H1 (cell line): ENCODE measurements at regions not wholly inside any gene's neighbourhood (a gene's known extent, or its start where the extent isn't known, plus 50 kb on each side); places are given as distances from the start of the nearest gene placed in this dataset.

Experiments
- CTCF ChIA-PET: fragments of 300-600 bp; sonication (Branson Sonifier 250); formaldehyde crosslinking; loops from one replicate; lab custom pipeline; 2021; ENCODE audit not compliant: partially characterized antibody; lab: Charles Lee
- POLR2A ChIA-PET: fragments of 300-600 bp; sonication (Branson Sonifier 250); formaldehyde crosslinking; loops from one replicate; lab custom pipeline; 2021; ENCODE audit warnings: inconsistent platforms; ENCODE audit not compliant: partially characterized antibody; lab: Charles Lee
- DNase-seq, 2 experiments: peaks; one replicate each; pipeline versions ENCODE4 v3.0.0 to v3.0.0-alpha.2; 2010 to 2022; ENCODE audit warnings: low spot score in 2 of 2, low read depth in 1 of 2, mixed read lengths in 1 of 2
- FAIRE-seq: peaks from 2 replicates; lab custom pipeline; 2011; peaks lifted over from hg19 to GRCh38; lab: Jason Lieb, UNC
- H2AFZ ChIP-seq: 2 replicates; pipeline ENCODE4 v1.8.1; 2012; ENCODE audit warnings: low read length, inconsistent platforms
- H2AK5ac ChIP-seq: 2 replicates; pipeline ENCODE4 v1.6.1; 2013; ENCODE audit warnings: low read depth, low read length
- H2BK120ac ChIP-seq: replicated peaks from 2 replicates; pipeline ENCODE3; 2013; ENCODE audit warnings: low read depth, low read length, inconsistent platforms
- H2BK12ac ChIP-seq: 2 replicates; pipeline ENCODE4 v1.6.1; 2013; ENCODE audit warnings: low read depth, low read length
- H2BK15ac ChIP-seq: 2 replicates; pipeline ENCODE4 v1.6.1; 2013; ENCODE audit warnings: low read length
- H2BK20ac ChIP-seq: 2 replicates; pipeline ENCODE4 v1.6.1; 2013; ENCODE audit warnings: low read length
- H2BK5ac ChIP-seq: 2 replicates; pipeline ENCODE4 v1.6.1; 2013; ENCODE audit warnings: low read depth, low read length
- H3K14ac ChIP-seq: 2 replicates; pipeline ENCODE4 v1.6.1; 2013; ENCODE audit warnings: inconsistent platforms; ENCODE audit not compliant: insufficient read length
- H3K18ac ChIP-seq: 2 replicates; pipeline ENCODE4 v1.6.1; 2013; ENCODE audit warnings: low read length; ENCODE audit errors: extremely low read depth
- H3K23ac ChIP-seq: 2 replicates; pipeline ENCODE4 v1.6.1; 2013; ENCODE audit warnings: inconsistent platforms; ENCODE audit not compliant: insufficient read length
- H3K23me2 ChIP-seq: 2 replicates; pipeline ENCODE4 v1.6.1; 2013; ENCODE audit warnings: low read depth, low read length
- H3K27ac ChIP-seq: 2 replicates; pipeline ENCODE4 v1.6.1; 2011; ENCODE audit warnings: low read depth, low read length, inconsistent platforms
- H3K27me3 ChIP-seq, 4 experiments: replicated peaks in 1 of 4; 1 replicate in 1 of 4; 2 replicates in 3 of 4; pipeline versions ENCODE4 v1.6.1 to v1.8.1; 2011 to 2013; ENCODE audit warnings: low read length in 3 of 4, mild to moderate bottlenecking in 3 of 4, inconsistent platforms in 2 of 4, mixed read lengths in 2 of 4, moderate library complexity in 1 of 4; ENCODE audit not compliant: control insufficient read depth in 3 of 4, insufficient read depth in 3 of 4; ENCODE audit errors: extremely low read depth in 1 of 4
- H3K36me3 ChIP-seq, 4 experiments: 2 replicates each; pipeline versions ENCODE4 v1.6.1 to v1.8.1; 2011 to 2013; ENCODE audit warnings: mild to moderate bottlenecking in 4 of 4, low read length in 3 of 4, moderate library complexity in 2 of 4, control low read depth in 1 of 4, inconsistent platforms in 1 of 4; ENCODE audit not compliant: insufficient read depth in 4 of 4, control insufficient read depth in 2 of 4
- H3K4ac ChIP-seq: replicated peaks from 2 replicates; pipeline ENCODE3; 2013; ENCODE audit warnings: low read length, low read depth, mixed read lengths, inconsistent platforms; ENCODE audit not compliant: insufficient read length
- H3K4me1 ChIP-seq, 4 experiments: replicated peaks in 1 of 4; 1 replicate in 1 of 4; 2 replicates in 3 of 4; pipeline versions ENCODE4 v1.6.1 to v1.8.1; 2011 to 2013; ENCODE audit warnings: low read length in 3 of 4, inconsistent platforms in 2 of 4, mixed read lengths in 1 of 4; ENCODE audit not compliant: insufficient read depth in 4 of 4, control insufficient read depth in 3 of 4
- H3K4me2 ChIP-seq, 2 experiments: 2 replicates each; pipeline versions ENCODE4 v1.6.1 to v1.8.1; 2011 to 2013; ENCODE audit warnings: low read depth in 2 of 2, low read length in 2 of 2, control low read depth in 1 of 2, inconsistent platforms in 1 of 2, mild to moderate bottlenecking in 1 of 2; ENCODE audit not compliant: insufficient read depth in 1 of 2
- H3K4me3 ChIP-seq, 4 experiments: fragments of 200-600, 300-600 bp in 1 of 4; sonication (generic), shearing (Covaris generic), sonication (Bioruptor Twin) in 1 of 4; 2 replicates each; pipeline versions ENCODE4 v1.5.1 to v1.8.1; 2011 to 2016; ENCODE audit warnings: low read length in 4 of 4, low read depth in 3 of 4, control low read depth in 2 of 4, inconsistent platforms in 2 of 4, mild to moderate bottlenecking in 2 of 4, mixed read lengths in 1 of 4, moderate library complexity in 1 of 4; ENCODE audit not compliant: insufficient read depth in 2 of 4; ENCODE audit errors: extremely low read depth in 1 of 4
- H3K56ac ChIP-seq: replicated peaks from 2 replicates; pipeline ENCODE3; 2013; ENCODE audit warnings: low read depth, mild to moderate bottlenecking, mixed read lengths, low read length, inconsistent platforms; ENCODE audit not compliant: insufficient read length
- H3K79me1 ChIP-seq: 2 replicates; pipeline ENCODE4 v1.6.1; 2013; ENCODE audit warnings: low read depth, low read length, control low read depth
- H3K79me2 ChIP-seq, 2 experiments: 2 replicates each; pipeline versions ENCODE4 v1.6.1 to v1.8.1; 2012 to 2013; ENCODE audit warnings: low read length in 2 of 2, mild to moderate bottlenecking in 2 of 2, inconsistent platforms in 1 of 2; ENCODE audit not compliant: insufficient read depth in 2 of 2, control insufficient read depth in 1 of 2
- H3K9ac ChIP-seq, 4 experiments: replicated peaks in 1 of 4; 1 replicate in 1 of 4; 2 replicates in 3 of 4; pipeline versions ENCODE4 v1.6.1 to v1.8.1; 2011 to 2013; ENCODE audit warnings: low read depth in 3 of 4, low read length in 3 of 4, control low read depth in 2 of 4, mild to moderate bottlenecking in 2 of 4, moderate library complexity in 2 of 4, inconsistent platforms in 1 of 4; ENCODE audit errors: extremely low read depth in 1 of 4
- H3K9me3 ChIP-seq, 2 experiments: 2 replicates each; pipeline versions ENCODE4 v1.6.1 to v1.8.1; 2012 to 2013; ENCODE audit warnings: mild to moderate bottlenecking in 2 of 2, moderate library complexity in 2 of 2, control low read depth in 1 of 2, inconsistent platforms in 1 of 2, low read depth in 1 of 2, low read length in 1 of 2, mixed read lengths in 1 of 2; ENCODE audit not compliant: insufficient read depth in 2 of 2
- H4K20me1 ChIP-seq, 2 experiments: replicated peaks in 1 of 2; 2 replicates each; pipeline versions ENCODE3 to v1.8.1; 2011 to 2013; ENCODE audit warnings: inconsistent platforms in 2 of 2, low read length in 2 of 2, mild to moderate bottlenecking in 1 of 2; ENCODE audit not compliant: insufficient read depth in 2 of 2, control insufficient read depth in 1 of 2
- H4K5ac ChIP-seq: 2 replicates; pipeline ENCODE4 v1.6.1; 2013; ENCODE audit warnings: low read length, low read depth, mixed read lengths, inconsistent platforms; ENCODE audit not compliant: insufficient read length
- H4K8ac ChIP-seq: 2 replicates; pipeline ENCODE4 v1.8.0; 2013; ENCODE audit warnings: mild to moderate bottlenecking, moderate library complexity, low read length, inconsistent platforms; ENCODE audit not compliant: insufficient read depth; ENCODE audit errors: extremely low read depth
- H4K91ac ChIP-seq: replicated peaks from 2 replicates; pipeline ENCODE3; 2013; ENCODE audit warnings: low read length, mixed read lengths, inconsistent platforms; ENCODE audit not compliant: insufficient read length
- CEBPB ChIP-seq: IDR thresholded peaks from 2 replicates; pipeline ENCODE4 v1.6.1; 2012; ENCODE audit warnings: low read depth, low read length
- CHD1 ChIP-seq: IDR thresholded peaks from 2 replicates; pipeline ENCODE4 v1.6.1; 2012; ENCODE audit warnings: low read depth, low read length, improper control_type of control experiment
- CHD2 ChIP-seq: IDR thresholded peaks from 2 replicates; pipeline ENCODE4 v1.6.1; 2012; ENCODE audit warnings: low read length, improper control_type of control experiment
- CTCF ChIP-seq, 3 experiments: IDR thresholded peaks; 1 replicate in 2 of 3; 2 replicates in 1 of 3; pipeline versions ENCODE4 v1.5.1 to v1.6.1; 2011; ENCODE audit warnings: low read length in 3 of 3, mild to moderate bottlenecking in 3 of 3, inconsistent platforms in 2 of 3, low read depth in 1 of 3, moderate library complexity in 1 of 3; ENCODE audit not compliant: insufficient read depth in 1 of 3; ENCODE audit errors: control extremely low read depth in 1 of 3
- EZH2 ChIP-seq: fragments of 200-600 bp; sonication (generic); IDR thresholded peaks from 2 replicates; pipeline ENCODE4 v1.7.1; 2012; ENCODE audit warnings: low read depth, mild to moderate bottlenecking, moderate library complexity, low read length, inconsistent platforms; ENCODE audit not compliant: severe bottlenecking
- POLR2A ChIP-seq, 2 experiments: IDR thresholded peaks; 1 replicate in 1 of 2; 2 replicates in 1 of 2; pipeline ENCODE4 v1.6.1; 2011; ENCODE audit warnings: low read depth in 2 of 2, low read length in 2 of 2, mild to moderate bottlenecking in 2 of 2; ENCODE audit errors: control extremely low read depth in 1 of 2
- RBBP5 ChIP-seq: IDR thresholded peaks from 2 replicates; pipeline ENCODE4 v1.7.1; 2012; ENCODE audit warnings: low read depth, mild to moderate bottlenecking, inconsistent platforms, low read length, moderate library complexity, borderline replicate concordance
- RNF2 ChIP-seq: fragments of 200-900, 300-1000 bp; sonication (generic); IDR thresholded peaks from 2 replicates; pipeline ENCODE4 v1.7.1; 2016; ENCODE audit warnings: borderline replicate concordance, low read depth, mild to moderate bottlenecking, antibody characterized with exemption, low read length; ENCODE audit not compliant: poor library complexity, severe bottlenecking; ENCODE audit errors: missing control alignments
- RXRA ChIP-seq: IDR thresholded peaks from 2 replicates; pipeline ENCODE4 v1.6.1; 2011; ENCODE audit warnings: low read depth, mild to moderate bottlenecking, low read length, moderate library complexity; ENCODE audit not compliant: insufficient read depth
- SP4 ChIP-seq: IDR thresholded peaks from 2 replicates; pipeline ENCODE4 v1.6.1; 2012; ENCODE audit warnings: low read length, inconsistent platforms
- SRF ChIP-seq: IDR thresholded peaks from 2 replicates; pipeline ENCODE4 v1.6.1; 2011; ENCODE audit warnings: mild to moderate bottlenecking, low read depth, low read length, moderate library complexity
- TAF1 ChIP-seq: IDR thresholded peaks from 2 replicates; pipeline ENCODE4 v1.6.1; 2011; ENCODE audit warnings: mild to moderate bottlenecking, low read depth, low read length
- ZNF274 ChIP-seq: IDR thresholded peaks from 2 replicates; pipeline ENCODE4 v1.7.0; 2012; ENCODE audit warnings: low read length, borderline replicate concordance; ENCODE audit errors: extremely low read depth
- WGBS, 2 experiments: shearing (Covaris generic) in 1 of 2; methylation state at CpG; one replicate each; pipeline versions ENCODE4 v1.1.6 to v1.1.7; 2013 to 2015; ENCODE audit warnings: low lambda C conversion rate in 2 of 2, mixed read lengths in 2 of 2, inconsistent platforms in 1 of 2, low coverage in 1 of 2, missing lambda C conversion rate in 1 of 2; ENCODE audit not compliant: insufficient replicate concordance in 2 of 2, insufficient coverage in 1 of 2, insufficient read length in 1 of 2; ENCODE audit errors: extremely low coverage in 1 of 2, missing lambda C conversion rate in 1 of 2; 5-methylcytosine and 5-hydroxymethylcytosine counted together

- no peak overlapping the region for H3K4me3 ChIP-seq
- WGBS, 2 experiments: 95% methylated on average over 1 of the region's 1 CpG; no CpG with 5 or more reads in 1 of the 2 experiments
- H2AFZ ChIP-seq: no peak overlapping the region
- H2BK120ac ChIP-seq: no peak overlapping the region
- H4K8ac ChIP-seq: no peak overlapping the region
- no peak overlapping the region for H4K91ac ChIP-seq
- no peak overlapping the region for H3K4me2 ChIP-seq
- no peak overlapping the region for H3K4ac ChIP-seq
- H2BK5ac ChIP-seq: no peak overlapping the region
- H3K23ac ChIP-seq: no peak overlapping the region
- H2AK5ac ChIP-seq: no peak overlapping the region
- H3K27ac ChIP-seq: no peak overlapping the region
- no peaks in the 10 kb centered on the region for H3K79me2 ChIP-seq
- no peak overlapping the region for H3K9ac ChIP-seq
- ChIA-PET CTCF (no interaction called here), POLR2A (no interaction called here)
- H3K14ac ChIP-seq: no peak overlapping the region
- H3K27me3 ChIP-seq: no peaks in the 10 kb centered on the region
- no peak overlapping the region for H2BK12ac ChIP-seq
- H2BK20ac ChIP-seq: no peak overlapping the region
- DNase-seq (no peak), FAIRE-seq (no peak)
- no peak overlapping the region for H3K18ac ChIP-seq
- no peaks in the 10 kb centered on the region for H3K36me3 ChIP-seq
- H2BK15ac ChIP-seq: no peak overlapping the region
- H4K5ac ChIP-seq: no peak overlapping the region
- no peaks in the 10 kb centered on the region for H3K79me1 ChIP-seq
- H3K56ac ChIP-seq: no peak overlapping the region
- H3K23me2 ChIP-seq: no peaks in the 10 kb centered on the region
- 0 out of 4 replicates have a peak, but pooled peaks cover 0 to 2% of the 10 kb centered on the region in 2 experiments for H3K9me3 ChIP-seq
- no peaks in the 10 kb centered on the region for H4K20me1 ChIP-seq
- no peaks in the 10 kb centered on the region for H3K4me1 ChIP-seq
- TF ChIP-seq CHD2 (no peak), CHD1 (no peak), SRF (no peak), POLR2A (IDR thresholded peaks at IDR 0.05; ENCODE audit: control extremely low read depth in 1 of 2, low read depth in 2 of 2, low read length in 2 of 2) (no peak), CEBPB (no peak), TAF1 (no peak), CTCF (IDR thresholded peaks at IDR 0.05; ENCODE audit: control extremely low read depth in 1 of 3, insufficient read depth in 1 of 3, low read depth in 1 of 3, low read length in 3 of 3) (no peak), ZNF274 (no peak), RNF2 (no peak), RXRA (no peak), EZH2 (no peak), SP4 (no peak), RBBP5 (no peak)
Observed at GRCh38 chr4:188811121-188811520, 671.9 kb downstream of the TRIML1 start.
